ENCODE measurements at regions not wholly inside any gene's neighbourhood (a gene's known extent, or its start where the extent isn't known, plus 50 kb on each side); places are given as distances from the start of the nearest gene placed in this dataset.

DNA sequence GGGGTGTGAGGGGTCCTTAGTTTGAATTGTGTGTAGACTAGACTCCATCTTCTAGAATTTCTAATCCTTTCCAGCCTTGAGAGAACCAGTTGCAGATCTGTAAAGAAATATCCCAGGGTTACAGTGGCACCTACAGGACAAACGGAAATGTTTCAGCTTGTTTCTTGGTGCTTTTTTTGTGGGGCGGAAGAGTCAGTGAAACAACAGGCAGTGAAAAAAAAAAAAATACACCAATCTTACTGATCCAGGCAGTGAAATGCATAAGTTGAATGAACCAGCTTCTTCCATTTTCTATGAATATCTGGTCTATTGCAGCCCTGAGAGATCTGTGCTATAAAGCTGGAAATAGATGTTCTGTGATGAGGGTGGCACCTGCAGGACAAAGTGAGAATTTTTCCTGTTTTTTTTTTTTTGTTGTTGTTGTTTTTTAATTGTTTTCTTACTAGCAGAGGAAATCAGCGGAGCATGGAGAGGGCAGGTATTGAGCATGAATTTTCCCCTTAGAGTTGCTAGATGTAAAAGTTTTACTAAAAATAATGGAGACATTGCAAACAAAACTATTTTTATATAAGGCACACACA, 81.9 kb upstream of the DYNC1I1 start:
- no peaks in the 10 kb centered on the region for H3K4me1 ChIP-seq (ENCODE audit: control insufficient read depth in 2 of 2, insufficient read depth in 2 of 2, low read length in 2 of 2)
- DNase-seq (ENCODE audit: low read depth in 6 of 9, low spot score in 9 of 9), result peak in 4 of 9 donors; percentile 15 to 58 (median 29)
- H3K9me3 ChIP-seq (ENCODE audit: control insufficient read depth in 2 of 2, insufficient read depth in 1 of 2, low read length in 1 of 2), result no peaks in the 10 kb centered on the region
- H3K4me3 ChIP-seq (ENCODE audit: low read length in 2 of 2), result no peak overlapping the region
- no peak overlapping the region for H3K27ac ChIP-seq (ENCODE audit: low read depth in 1 of 2, low read length in 1 of 2)
- 23% methylated on average over 3 of the region's 3 CpGs for WGBS
- no peaks in the 10 kb centered on the region for H3K36me3 ChIP-seq (ENCODE audit: control insufficient read depth in 2 of 2, insufficient read depth in 2 of 2, low read length in 1 of 2)
- H3K27me3 ChIP-seq (ENCODE audit: control insufficient read depth in 2 of 2, insufficient read depth in 1 of 2, low read length in 1 of 2), result no peaks in the 10 kb centered on the region

- 91% methylated on average over 7 of the region's 7 CpGs for WGBS
- Histone ChIP-seq H3K36me3 (ENCODE audit: control insufficient read depth in 2 of 2, insufficient read depth in 2 of 2, low read length in 1 of 2) (no peaks in the 10 kb centered on the region), H3K4me3 (ENCODE audit: low read length in 2 of 2) (no peak overlapping the region), H3K9me3 (ENCODE audit: control insufficient read depth in 2 of 2, insufficient read depth in 1 of 2, low read length in 1 of 2) (no peaks in the 10 kb centered on the region), H3K27me3 (ENCODE audit: control insufficient read depth in 2 of 2, insufficient read depth in 1 of 2, low read length in 1 of 2) (no peaks in the 10 kb centered on the region), H3K27ac (ENCODE audit: low read depth in 1 of 2, low read length in 1 of 2) (peak overlapping the region; percentile 13 to 16), H3K4me1 (ENCODE audit: control insufficient read depth in 2 of 2, insufficient read depth in 2 of 2, low read length in 2 of 2) (no peaks in the 10 kb centered on the region)
- peak in 1 of 9 donors; percentile 2 for DNase-seq (ENCODE audit: low read depth in 6 of 9, low spot score in 9 of 9)
Measured at GRCh38 chr7:95688931-95689495, 83.3 kb upstream of the DYNC1I1 start.

GRCh38 chr7:95687759-95688343, 84.5 kb upstream of the DYNC1I1 start:
- Histone ChIP-seq H3K27ac (ENCODE audit: low read depth in 1 of 2, low read length in 1 of 2) (no peak overlapping the region), H3K36me3 (ENCODE audit: control insufficient read depth in 2 of 2, insufficient read depth in 2 of 2, low read length in 1 of 2) (no peaks in the 10 kb centered on the region), H3K27me3 (ENCODE audit: control insufficient read depth in 2 of 2, insufficient read depth in 1 of 2, low read length in 1 of 2) (no peaks in the 10 kb centered on the region), H3K9me3 (ENCODE audit: control insufficient read depth in 2 of 2, insufficient read depth in 1 of 2, low read length in 1 of 2) (no peaks in the 10 kb centered on the region), H3K4me1 (ENCODE audit: control insufficient read depth in 2 of 2, insufficient read depth in 2 of 2, low read length in 2 of 2) (no peaks in the 10 kb centered on the region), H3K4me3 (ENCODE audit: low read length in 2 of 2) (no peak overlapping the region)
- 63% methylated on average over 4 of the region's 4 CpGs for WGBS
- DNase-seq (ENCODE audit: low read depth in 6 of 9, low spot score in 9 of 9), result peak in 1 of 9 donors; percentile 12

DNA sequence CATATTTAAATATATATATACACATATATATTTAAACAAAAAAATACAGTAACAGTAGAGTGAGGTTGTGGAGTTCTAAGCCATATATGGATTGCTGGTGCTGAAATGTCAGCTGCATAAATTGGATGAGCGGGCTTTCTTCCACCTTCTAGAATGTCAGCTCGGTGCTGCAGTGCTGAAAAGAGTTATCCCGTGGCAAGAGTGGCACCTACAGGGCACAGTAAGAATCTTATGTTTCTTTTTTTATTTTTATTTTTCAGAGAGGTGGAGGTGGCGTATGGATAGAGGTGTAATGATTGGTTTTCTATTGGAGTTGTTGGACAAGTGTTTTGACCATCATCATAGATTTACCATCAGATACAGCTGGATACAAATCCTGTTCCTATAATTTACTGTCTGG, 86.2 kb upstream of the DYNC1I1 start:
- 36% methylated on average over 4 of the region's 4 CpGs for WGBS
- Histone ChIP-seq H3K36me3 (ENCODE audit: control insufficient read depth in 2 of 2, insufficient read depth in 2 of 2, low read length in 1 of 2) (no peaks in the 10 kb centered on the region), H3K27ac (ENCODE audit: low read depth in 1 of 2, low read length in 1 of 2) (no peak overlapping the region), H3K4me1 (ENCODE audit: control insufficient read depth in 2 of 2, insufficient read depth in 2 of 2, low read length in 2 of 2) (no peaks in the 10 kb centered on the region), H3K4me3 (ENCODE audit: low read length in 2 of 2) (no peak overlapping the region), H3K27me3 (ENCODE audit: control insufficient read depth in 2 of 2, insufficient read depth in 1 of 2, low read length in 1 of 2) (no peaks in the 10 kb centered on the region), H3K9me3 (ENCODE audit: control insufficient read depth in 2 of 2, insufficient read depth in 1 of 2, low read length in 1 of 2) (no peaks in the 10 kb centered on the region)
- DNase-seq (ENCODE audit: low read depth in 6 of 9, low spot score in 9 of 9), result peak in 3 of 9 donors; percentile 5 to 33 (median 10)

- no peaks in the 10 kb centered on the region for H3K4me1 ChIP-seq (ENCODE audit: control insufficient read depth in 2 of 2, insufficient read depth in 2 of 2, low read length in 2 of 2)
- H3K36me3 ChIP-seq (ENCODE audit: control insufficient read depth in 2 of 2, insufficient read depth in 2 of 2, low read length in 1 of 2), result no peaks in the 10 kb centered on the region
- H3K27ac ChIP-seq (ENCODE audit: low read depth in 1 of 2, low read length in 1 of 2), result no peak overlapping the region
- 89% methylated on average over 2 of the region's 2 CpGs for WGBS
- no peaks in the 10 kb centered on the region for H3K27me3 ChIP-seq (ENCODE audit: control insufficient read depth in 2 of 2, insufficient read depth in 1 of 2, low read length in 1 of 2)
- H3K4me3 ChIP-seq (ENCODE audit: low read length in 2 of 2), result no peak overlapping the region
- H3K9me3 ChIP-seq (ENCODE audit: control insufficient read depth in 2 of 2, insufficient read depth in 1 of 2, low read length in 1 of 2), result no peaks in the 10 kb centered on the region
- DNase-seq (ENCODE audit: low read depth in 6 of 9, low spot score in 9 of 9), result no peak
Measured at GRCh38 chr7:95684505-95684904, 87.8 kb upstream of the DYNC1I1 start.

DNA sequence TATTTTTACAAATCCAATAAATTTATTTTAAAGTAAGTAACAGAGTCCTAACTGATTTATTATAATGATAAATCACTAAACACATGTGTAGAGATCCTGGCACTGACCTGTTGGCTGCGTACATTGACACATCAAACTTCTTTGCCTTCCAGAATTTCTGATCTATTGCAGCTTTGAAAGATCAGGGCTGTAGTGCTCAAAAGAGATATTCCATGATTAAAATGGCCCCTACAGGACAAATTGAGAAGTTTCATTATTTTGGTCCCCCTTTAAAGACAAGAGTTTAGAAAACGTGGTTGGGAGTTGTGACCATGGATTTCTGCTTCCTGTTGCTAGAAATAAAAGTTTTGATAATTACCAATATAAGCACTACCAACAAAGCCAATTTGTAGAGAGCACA, 87.7 kb upstream of the PDK4 start:
- Histone ChIP-seq H3K36me3 (ENCODE audit: control insufficient read depth in 2 of 2, insufficient read depth in 2 of 2, low read length in 1 of 2) (no peaks in the 10 kb centered on the region), H3K27ac (ENCODE audit: low read depth in 1 of 2, low read length in 1 of 2) (no peak overlapping the region), H3K4me1 (ENCODE audit: control insufficient read depth in 2 of 2, insufficient read depth in 2 of 2, low read length in 2 of 2) (no peaks in the 10 kb centered on the region), H3K4me3 (ENCODE audit: low read length in 2 of 2) (no peak overlapping the region), H3K9me3 (ENCODE audit: control insufficient read depth in 2 of 2, insufficient read depth in 1 of 2, low read length in 1 of 2) (no peaks in the 10 kb centered on the region), H3K27me3 (ENCODE audit: control insufficient read depth in 2 of 2, insufficient read depth in 1 of 2, low read length in 1 of 2) (no peaks in the 10 kb centered on the region)
- 45% methylated on average over 2 of the region's 2 CpGs for WGBS
- no peak for DNase-seq (ENCODE audit: low read depth in 6 of 9, low spot score in 9 of 9)

DNA sequence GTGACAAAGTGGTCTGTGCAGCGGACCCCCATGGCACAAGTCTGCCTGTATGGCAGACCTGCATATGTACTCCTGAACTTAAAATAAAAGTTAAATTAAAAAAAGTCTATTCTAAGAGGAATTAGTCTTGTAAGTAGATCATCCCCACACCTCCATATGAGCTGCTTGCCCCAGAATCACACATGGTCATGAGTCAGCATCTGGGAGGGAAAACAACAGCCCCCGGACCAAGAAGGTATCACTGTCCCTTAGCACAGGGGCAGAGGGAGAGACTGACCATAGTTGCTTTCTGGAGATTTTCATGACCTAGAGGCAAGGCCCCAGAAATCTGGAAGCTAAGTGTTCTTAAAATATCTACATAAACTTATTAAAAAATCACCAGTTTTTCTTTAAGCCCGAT, 86.6 kb upstream of the PDK4 start:
- Histone ChIP-seq H3K4me3 (ENCODE audit: low read length in 2 of 2) (no peak overlapping the region), H3K36me3 (ENCODE audit: control insufficient read depth in 2 of 2, insufficient read depth in 2 of 2, low read length in 1 of 2) (no peaks in the 10 kb centered on the region), H3K27me3 (ENCODE audit: control insufficient read depth in 2 of 2, insufficient read depth in 1 of 2, low read length in 1 of 2) (no peaks in the 10 kb centered on the region), H3K27ac (ENCODE audit: low read depth in 1 of 2, low read length in 1 of 2) (no peak overlapping the region), H3K4me1 (ENCODE audit: control insufficient read depth in 2 of 2, insufficient read depth in 2 of 2, low read length in 2 of 2) (no peaks in the 10 kb centered on the region), H3K9me3 (ENCODE audit: control insufficient read depth in 2 of 2, insufficient read depth in 1 of 2, low read length in 1 of 2) (no peaks in the 10 kb centered on the region)
- WGBS, result 81% methylated on average over 3 of the region's 3 CpGs
- DNase-seq (ENCODE audit: low read depth in 6 of 9, low spot score in 9 of 9), result no peak

- no peak for DNase-seq (ENCODE audit: low read depth in 6 of 9, low spot score in 9 of 9)
- Histone ChIP-seq H3K4me3 (ENCODE audit: low read length in 2 of 2) (no peak overlapping the region), H3K27me3 (ENCODE audit: control insufficient read depth in 2 of 2, insufficient read depth in 1 of 2, low read length in 1 of 2) (no peaks in the 10 kb centered on the region), H3K9me3 (ENCODE audit: control insufficient read depth in 2 of 2, insufficient read depth in 1 of 2, low read length in 1 of 2) (no peaks in the 10 kb centered on the region), H3K27ac (ENCODE audit: low read depth in 1 of 2, low read length in 1 of 2) (no peak overlapping the region), H3K4me1 (ENCODE audit: control insufficient read depth in 2 of 2, insufficient read depth in 2 of 2, low read length in 2 of 2) (no peaks in the 10 kb centered on the region), H3K36me3 (ENCODE audit: control insufficient read depth in 2 of 2, insufficient read depth in 2 of 2, low read length in 1 of 2) (no peaks in the 10 kb centered on the region)
- WGBS, result 95% methylated on average over 3 of the region's 3 CpGs
Measured at GRCh38 chr7:95676691-95677090, 80.4 kb upstream of the PDK4 start.

DNA sequence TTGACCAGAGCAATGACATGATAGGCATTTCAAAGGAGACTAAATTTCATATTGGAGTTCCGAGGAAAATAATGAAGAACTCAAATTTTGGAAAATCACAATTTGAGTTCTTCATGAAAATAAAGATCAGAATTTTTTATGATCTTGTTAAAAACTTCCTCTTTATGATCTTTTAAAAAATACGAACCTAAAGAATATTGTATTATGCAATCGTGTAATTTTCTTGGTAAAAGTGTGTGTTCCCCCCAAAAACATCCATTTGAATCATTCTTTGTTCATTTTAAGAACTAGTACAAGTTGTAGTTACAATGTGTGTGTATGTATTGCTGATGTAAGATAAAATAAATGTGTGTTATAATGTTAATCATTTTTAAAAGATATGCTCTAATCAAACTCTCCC, 79.3 kb upstream of the PDK4 start:
- no peak for DNase-seq (ENCODE audit: low read depth in 6 of 9, low spot score in 9 of 9)
- WGBS, result 88% methylated on average over 3 of the region's 3 CpGs

More for the DNA sequence above, 79.3 kb upstream of the PDK4 start:
- Histone ChIP-seq H3K4me1 (ENCODE audit: control insufficient read depth in 2 of 2, insufficient read depth in 2 of 2, low read length in 2 of 2) (no peaks in the 10 kb centered on the region), H3K9me3 (ENCODE audit: control insufficient read depth in 2 of 2, insufficient read depth in 1 of 2, low read length in 1 of 2) (no peaks in the 10 kb centered on the region), H3K36me3 (ENCODE audit: control insufficient read depth in 2 of 2, insufficient read depth in 2 of 2, low read length in 1 of 2) (no peaks in the 10 kb centered on the region), H3K27ac (ENCODE audit: low read depth in 1 of 2, low read length in 1 of 2) (no peak overlapping the region), H3K27me3 (ENCODE audit: control insufficient read depth in 2 of 2, insufficient read depth in 1 of 2, low read length in 1 of 2) (no peaks in the 10 kb centered on the region), H3K4me3 (ENCODE audit: low read length in 2 of 2) (no peak overlapping the region)
